Naive thymus-derived CD4-positive, alpha-beta T cell (primary cell): ENCODE measurements at regions not wholly inside any gene's neighbourhood (a gene's known extent, or its start where the extent isn't known, plus 50 kb on each side); places are given as distances from the start of the nearest gene placed in this dataset.

Source experiments
- ATAC-seq: fragments of 150-1000 bp; cut with Tn5 transposase; 2 replicates; pipeline ENCODE4 v1.10.0; 2021; ENCODE audit warnings: mild to moderate bottlenecking, moderate library complexity
- CTCF ChIA-PET: fragments of 350-600 bp; sonication (Branson Sonifier 250); formaldehyde crosslinking; loops from one replicate; lab custom pipeline; 2021; ENCODE audit warnings: antibody characterized with exemption; lab: Charles Lee
- POLR2A ChIA-PET: fragments of 350-600 bp; sonication (Branson Sonifier 250); formaldehyde crosslinking; loops from one replicate; lab custom pipeline; 2021; ENCODE audit warnings: antibody characterized with exemption, inconsistent platforms; lab: Charles Lee
- DNase-seq, 9 donors: peaks; one replicate each; pipeline versions ENCODE4 v3.0.0 to v3.0.0-alpha.2; 2020 to 2022; ENCODE audit warnings: mixed read lengths in 1 of 9
- H3K27ac ChIP-seq: one replicate; pipeline ENCODE4 v1.7.0; 2013; ENCODE audit warnings: mild to moderate bottlenecking, low read depth, low read length, moderate library complexity
- H3K27me3 ChIP-seq, 2 donors: one replicate each; pipeline ENCODE4 v1.7.0; 2013; ENCODE audit warnings: low read length in 2 of 2, mild to moderate bottlenecking in 2 of 2, moderate library complexity in 2 of 2; ENCODE audit not compliant: control insufficient read depth in 2 of 2, insufficient read depth in 2 of 2
- H3K36me3 ChIP-seq, 3 experiments: 1 replicate in 2 of 3; 2 replicates in 1 of 3; pipeline ENCODE4 v1.7.0; 2013; ENCODE audit warnings: low read length in 3 of 3, mild to moderate bottlenecking in 3 of 3, moderate library complexity in 1 of 3; ENCODE audit not compliant: insufficient read depth in 3 of 3, control insufficient read depth in 2 of 3
- H3K4me1 ChIP-seq, 2 donors: one replicate each; pipeline ENCODE4 v1.7.0; 2013; ENCODE audit warnings: low read length in 2 of 2, mild to moderate bottlenecking in 2 of 2, moderate library complexity in 1 of 2; ENCODE audit not compliant: control insufficient read depth in 2 of 2, insufficient read depth in 2 of 2
- H3K4me3 ChIP-seq: 2 replicates; pipeline ENCODE4 v1.7.0; 2013; ENCODE audit warnings: mild to moderate bottlenecking, low read length
- H3K9me3 ChIP-seq, 3 experiments: 1 replicate in 2 of 3; 2 replicates in 1 of 3; pipeline ENCODE4 v1.7.0; 2013; ENCODE audit warnings: low read length in 3 of 3; ENCODE audit not compliant: control insufficient read depth in 2 of 3
- H3K27ac Mint-ChIP-seq, 9 donors: one replicate each; pipeline ENCODE4 v1.8.0; 2020 to 2022; ENCODE audit warnings: mixed read lengths in 9 of 9, mild to moderate bottlenecking in 8 of 9, moderate library complexity in 5 of 9, inconsistent platforms in 2 of 9
- H3K27me3 Mint-ChIP-seq, 5 donors: one replicate each; pipeline ENCODE4 v1.8.0; 2021 to 2022; ENCODE audit warnings: mixed read lengths in 5 of 5, mild to moderate bottlenecking in 1 of 5
- H3K36me3 Mint-ChIP-seq, 5 donors: one replicate each; pipeline ENCODE4 v1.8.0; 2020 to 2022; ENCODE audit warnings: mixed read lengths in 5 of 5, mild to moderate bottlenecking in 3 of 5, inconsistent platforms in 1 of 5
- H3K4me1 Mint-ChIP-seq, 7 donors: one replicate each; pipeline ENCODE4 v1.8.0; 2020 to 2022; ENCODE audit warnings: mixed read lengths in 7 of 7, mild to moderate bottlenecking in 3 of 7, inconsistent platforms in 1 of 7
- H3K4me3 Mint-ChIP-seq, 10 donors: one replicate each; pipeline ENCODE4 v1.8.0; 2020 to 2022; ENCODE audit warnings: mild to moderate bottlenecking in 10 of 10, mixed read lengths in 10 of 10, moderate library complexity in 6 of 10, inconsistent platforms in 2 of 10
- H3K9me3 Mint-ChIP-seq, 11 donors: one replicate each; pipeline ENCODE4 v1.8.0; 2020 to 2022; ENCODE audit warnings: mixed read lengths in 11 of 11, mild to moderate bottlenecking in 4 of 11, inconsistent platforms in 1 of 11, moderate library complexity in 1 of 11
- intact Hi-C, 2 donors: fragments of 100-400 bp; cut with micrococcal nuclease; formaldehyde crosslinking; loops; one replicate each; pipeline ENCODE4 v1.15.1; 2023

GRCh38 chr5:113800686-113801085 is 287.2 kb downstream of the YTHDC2 start:
- H3K9me3 Mint-ChIP-seq, result peaks cover 0 to 13% (median 4%) of the 10 kb centered on the region in 11 donors
- no peaks in the 10 kb centered on the region for H3K36me3 Mint-ChIP-seq
- peaks cover 0 to 9% (median 5%) of the 10 kb centered on the region in 5 donors for H3K27me3 Mint-ChIP-seq
- no peak overlapping the region for H3K4me3 Mint-ChIP-seq
- POLR2A ChIA-PET, result interaction anchor here (0.5 kb wide), 1 partner anchor 30 kb away, joined by 4 read pairs; no protein-coding TSS in a partner anchor
- Histone ChIP-seq H3K27ac (no peak overlapping the region), H3K4me1 (no peaks in the 10 kb centered on the region), H3K4me3 (no peak overlapping the region), H3K27me3 (no peaks in the 10 kb centered on the region), H3K9me3 (no peaks in the 10 kb centered on the region), H3K36me3 (no peaks in the 10 kb centered on the region)
- H3K27ac Mint-ChIP-seq, result no peak overlapping the region
- DNase-seq (no peak), ATAC-seq (no peak)
- no peaks in the 10 kb centered on the region for H3K4me1 Mint-ChIP-seq
- CTCF ChIA-PET, result no interaction called here
- intact Hi-C loops, result no loop called here

DNA sequence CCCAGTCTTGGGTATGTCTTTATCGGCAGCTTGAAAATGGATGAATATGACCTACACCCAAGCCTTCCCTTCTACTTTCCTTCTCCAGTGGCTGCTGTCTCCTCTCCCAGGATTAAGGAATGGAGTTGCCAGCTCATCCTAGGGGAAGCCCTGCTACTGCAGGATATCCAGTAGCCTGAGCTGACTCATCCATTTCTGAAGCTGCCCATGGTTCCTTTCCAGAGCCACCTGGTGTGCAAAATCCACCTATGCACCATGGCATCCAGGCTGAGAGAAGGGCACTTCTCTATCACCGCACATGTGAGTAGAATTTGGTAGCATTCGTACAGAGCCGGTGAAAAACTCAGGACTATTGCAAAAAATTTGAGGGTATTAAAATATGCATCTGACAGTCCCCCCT is 290.8 kb downstream of the YTHDC2 start:
- H3K9me3 ChIP-seq, result no peaks in the 10 kb centered on the region
- H3K27me3 ChIP-seq, result no peaks in the 10 kb centered on the region
- DNase-seq (no peak), ATAC-seq (no peak)
- Mint-ChIP-seq H3K27me3 (peaks cover 0 to 6% (median 0%) of the 10 kb centered on the region in 5 donors), H3K4me1 (peaks cover 0 to 2% (median 0%) of the 10 kb centered on the region in 7 donors), H3K27ac (no peak overlapping the region), H3K4me3 (no peak overlapping the region), H3K9me3 (peaks cover 0 to 11% (median 5%) of the 10 kb centered on the region in 11 donors), H3K36me3 (no peaks in the 10 kb centered on the region)
- intact Hi-C loops, result no loop called here
- no peak overlapping the region for H3K27ac ChIP-seq
- H3K4me3 ChIP-seq, result no peak overlapping the region
- H3K36me3 ChIP-seq, result no peaks in the 10 kb centered on the region
- CTCF ChIA-PET, result interaction anchor here (0.6 kb wide), 1 partner anchor 1208 kb away, joined by 4 read pairs; no protein-coding TSS in a partner anchor
- no peaks in the 10 kb centered on the region for H3K4me1 ChIP-seq
- POLR2A ChIA-PET, result no interaction called here

DNA sequence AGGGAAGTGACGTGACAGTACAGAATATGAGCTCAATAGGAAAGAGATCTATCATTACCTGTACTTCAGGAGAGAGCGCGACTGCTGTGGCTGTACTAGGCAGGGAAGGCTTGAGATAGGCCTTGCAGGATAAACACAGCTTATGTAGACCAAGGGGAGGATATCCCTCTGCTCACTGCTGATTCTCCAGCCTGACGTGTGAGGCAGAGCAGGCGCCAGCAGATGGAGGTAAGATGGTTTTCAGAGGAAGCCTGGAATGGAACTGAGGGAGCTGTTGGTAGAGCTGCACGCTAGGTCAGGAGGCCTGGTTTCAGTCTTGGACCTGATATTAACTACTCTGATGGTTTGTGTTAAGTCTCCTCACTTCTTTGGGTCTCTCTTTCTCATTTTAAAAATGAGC is 291.4 kb downstream of the YTHDC2 start:
- H3K27ac ChIP-seq, result no peak overlapping the region
- POLR2A ChIA-PET, result no interaction called here
- CTCF ChIA-PET, result interaction anchor here (0.6 kb wide), 1 partner anchor 1208 kb away, joined by 4 read pairs; no protein-coding TSS in a partner anchor
- peaks cover 0 to 2% (median 0%) of the 10 kb centered on the region in 7 donors for H3K4me1 Mint-ChIP-seq
- no peak for ATAC-seq
- H3K4me3 ChIP-seq, result no peak overlapping the region
- no peak overlapping the region for H3K27ac Mint-ChIP-seq
- H3K9me3 ChIP-seq, result no peaks in the 10 kb centered on the region
- H3K4me3 Mint-ChIP-seq, result no peak overlapping the region
- intact Hi-C loops, result no loop called here
- no peaks in the 10 kb centered on the region for H3K4me1 ChIP-seq
- peaks cover 0 to 10% (median 0%) of the 10 kb centered on the region in 5 donors for H3K27me3 Mint-ChIP-seq
- no peaks in the 10 kb centered on the region for H3K27me3 ChIP-seq
- peaks cover 0 to 9% (median 5%) of the 10 kb centered on the region in 11 donors for H3K9me3 Mint-ChIP-seq
- H3K36me3 ChIP-seq, result no peaks in the 10 kb centered on the region
- H3K36me3 Mint-ChIP-seq, result no peaks in the 10 kb centered on the region
- no peak for DNase-seq

GRCh38 chr5:113806250-113806649 is 292.8 kb downstream of the YTHDC2 start:
- Histone ChIP-seq H3K36me3 (no peaks in the 10 kb centered on the region), H3K27ac (no peak overlapping the region), H3K4me1 (no peaks in the 10 kb centered on the region), H3K9me3 (no peaks in the 10 kb centered on the region), H3K27me3 (no peaks in the 10 kb centered on the region), H3K4me3 (no peak overlapping the region)
- Mint-ChIP-seq H3K27me3 (peaks cover 0 to 10% (median 5%) of the 10 kb centered on the region in 5 donors), H3K4me3 (peak overlapping the region in 1 of 10 donors; percentile 35), H3K27ac (no peak overlapping the region), H3K9me3 (peaks cover 0 to 9% (median 4%) of the 10 kb centered on the region in 11 donors), H3K4me1 (peaks cover 0 to 2% (median 0%) of the 10 kb centered on the region in 7 donors), H3K36me3 (no peaks in the 10 kb centered on the region)
- CTCF ChIA-PET, result no interaction called here
- intact Hi-C loops, result no loop called here
- ATAC-seq, result no peak
- POLR2A ChIA-PET, result no interaction called here
- DNase-seq, result no peak

DNA sequence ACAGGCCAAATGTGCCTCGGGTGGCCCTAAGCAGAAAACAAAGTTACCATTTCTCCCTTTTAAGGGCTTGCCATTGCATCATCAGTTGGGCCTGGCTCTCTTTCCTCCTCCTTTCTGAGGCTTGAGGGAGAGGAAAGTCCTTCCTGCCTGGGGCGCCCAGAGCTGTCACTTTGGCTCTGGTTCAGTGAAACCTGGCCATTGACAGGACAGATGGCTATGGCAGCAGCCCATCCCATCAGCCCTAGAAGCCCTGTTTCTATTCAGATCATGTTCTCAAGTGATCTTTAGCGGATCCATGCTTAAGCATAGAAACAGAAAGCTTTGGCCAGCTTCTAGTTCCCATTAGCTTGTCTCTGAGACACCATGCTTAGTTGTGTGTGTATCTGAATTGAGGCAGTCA is 293.4 kb downstream of the YTHDC2 start:
- H3K4me3 ChIP-seq, result no peak overlapping the region
- ChIA-PET CTCF (no interaction called here), POLR2A (no interaction called here)
- Mint-ChIP-seq H3K4me1 (peaks cover 0 to 2% (median 0%) of the 10 kb centered on the region in 7 donors), H3K27me3 (peaks cover 0 to 12% (median 5%) of the 10 kb centered on the region in 5 donors), H3K4me3 (no peak overlapping the region), H3K36me3 (no peaks in the 10 kb centered on the region), H3K27ac (no peak overlapping the region), H3K9me3 (peaks cover 0 to 9% (median 4%) of the 10 kb centered on the region in 11 donors)
- DNase-seq (no peak), ATAC-seq (no peak)
- H3K9me3 ChIP-seq, result no peaks in the 10 kb centered on the region
- no peaks in the 10 kb centered on the region for H3K4me1 ChIP-seq
- intact Hi-C loops, result no loop called here
- no peak overlapping the region for H3K27ac ChIP-seq
- H3K27me3 ChIP-seq, result no peaks in the 10 kb centered on the region
- H3K36me3 ChIP-seq, result no peaks in the 10 kb centered on the region

GRCh38 chr5:113807427-113807991 is 294.0 kb downstream of the YTHDC2 start:
- Mint-ChIP-seq H3K27ac (no peak overlapping the region), H3K9me3 (peaks cover 0 to 9% (median 4%) of the 10 kb centered on the region in 11 donors), H3K27me3 (peaks cover 0 to 12% (median 5%) of the 10 kb centered on the region in 5 donors), H3K4me3 (no peak overlapping the region), H3K4me1 (peaks cover 0 to 2% (median 0%) of the 10 kb centered on the region in 7 donors), H3K36me3 (no peaks in the 10 kb centered on the region)
- H3K4me3 ChIP-seq, result no peak overlapping the region
- DNase-seq (no peak), ATAC-seq (no peak)
- ChIA-PET CTCF (no interaction called here), POLR2A (no interaction called here)
- no peaks in the 10 kb centered on the region for H3K36me3 ChIP-seq
- intact Hi-C loops, result no loop called here
- H3K27ac ChIP-seq, result no peak overlapping the region
- no peaks in the 10 kb centered on the region for H3K27me3 ChIP-seq
- no peaks in the 10 kb centered on the region for H3K4me1 ChIP-seq
- no peaks in the 10 kb centered on the region for H3K9me3 ChIP-seq

- Histone ChIP-seq H3K4me1 (no peaks in the 10 kb centered on the region), H3K27ac (no peak overlapping the region), H3K27me3 (no peaks in the 10 kb centered on the region), H3K4me3 (no peak overlapping the region), H3K9me3 (no peaks in the 10 kb centered on the region), H3K36me3 (no peaks in the 10 kb centered on the region)
- Mint-ChIP-seq H3K27me3 (peaks cover 0 to 12% (median 5%) of the 10 kb centered on the region in 5 donors), H3K27ac (no peak overlapping the region), H3K4me1 (peaks cover 0 to 2% (median 0%) of the 10 kb centered on the region in 7 donors), H3K36me3 (no peaks in the 10 kb centered on the region), H3K9me3 (peaks cover 0 to 8% (median 3%) of the 10 kb centered on the region in 11 donors), H3K4me3 (no peak overlapping the region)
- intact Hi-C loops, result no loop called here
- ChIA-PET POLR2A (interaction anchor here (0.7 kb wide), 1 partner anchor 558 kb away, joined by 3 read pairs; no protein-coding TSS in a partner anchor), CTCF (no interaction called here)
- ATAC-seq (no peak), DNase-seq (no peak)
These were observed 295.5 kb downstream of the YTHDC2 start for GRCh38 chr5:113808956-113809355.
